HuH-7.5 (cell line): ENCODE measurements at regions not wholly inside any gene's neighbourhood (a gene's known extent, or its start where the extent isn't known, plus 50 kb on each side); places are given as distances from the start of the nearest gene placed in this dataset.

Experiments
- DNase-seq: peaks from one replicate; pipeline ENCODE4 v3.0.0; 2011; ENCODE audit warnings: low spot score

- DNase-seq = no peak
Measured at GRCh38 chr6:4560221-4561077, 215.8 kb upstream of the CDYL start.

- no peak for DNase-seq
Measured at GRCh38 chr6:4559281-4559875, 216.8 kb upstream of the CDYL start.

- no peak for DNase-seq
Measured at GRCh38 chr6:4554645-4555044, 221.6 kb upstream of the CDYL start.

DNA sequence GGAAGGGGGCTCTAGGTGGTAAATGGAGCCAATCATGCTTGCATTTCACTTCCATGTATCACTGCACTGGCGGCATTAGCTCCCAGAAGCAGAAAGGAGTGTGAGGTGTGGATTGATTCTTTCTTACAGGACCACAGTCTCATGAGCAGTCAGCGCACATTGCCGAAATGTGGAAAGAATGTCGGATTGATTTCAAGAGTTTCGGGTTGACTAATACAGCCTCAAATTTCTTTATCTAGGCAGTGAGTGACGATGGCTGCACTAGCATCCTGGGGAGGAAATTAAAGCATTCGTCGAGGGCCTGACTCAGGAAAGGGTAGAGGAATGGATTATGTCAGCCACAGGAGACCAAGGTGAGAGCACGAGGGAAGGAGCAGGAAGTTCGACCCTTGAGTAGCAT, 222.8 kb upstream of the CDYL start:
- no peak for DNase-seq

- no peak for DNase-seq
Measured at GRCh38 chr6:4550227-4550597, 226.0 kb upstream of the CDYL start.

DNA sequence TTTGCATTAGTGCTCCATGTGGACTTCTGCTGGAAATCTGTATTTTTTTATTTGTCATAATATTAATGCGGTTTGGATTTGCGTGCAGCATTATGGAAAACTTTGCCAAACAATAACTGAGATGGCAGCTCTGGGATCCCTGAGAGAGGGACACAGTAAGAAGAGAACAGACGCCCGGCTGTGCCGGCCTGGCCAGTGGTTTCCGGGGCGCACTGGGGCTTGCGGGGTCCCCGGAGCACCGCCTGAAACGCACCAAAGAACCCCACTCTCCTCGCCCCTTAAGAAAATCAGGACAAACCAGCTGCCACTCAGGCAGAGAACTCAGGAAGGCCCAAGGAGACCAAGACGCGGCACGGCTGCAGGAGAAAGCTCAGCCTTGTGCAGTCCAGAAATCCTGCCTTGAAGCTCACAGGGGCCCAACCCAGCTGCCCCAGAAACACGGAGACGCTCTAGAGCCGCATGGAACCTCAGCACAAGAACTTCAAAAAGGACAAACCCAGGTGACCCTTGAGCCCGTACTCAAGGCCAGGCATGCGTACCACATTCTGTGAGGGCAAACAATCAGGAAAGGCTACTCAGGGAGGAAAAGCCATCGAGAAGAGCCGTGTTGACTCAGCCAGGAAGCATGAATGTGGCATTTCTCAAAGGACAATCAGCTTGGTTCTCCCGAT, 226.5 kb upstream of the CDYL start:
- no peak for DNase-seq

GRCh38 chr6:4545893-4546292, 230.3 kb upstream of the CDYL start:
- DNase-seq = no peak

DNA sequence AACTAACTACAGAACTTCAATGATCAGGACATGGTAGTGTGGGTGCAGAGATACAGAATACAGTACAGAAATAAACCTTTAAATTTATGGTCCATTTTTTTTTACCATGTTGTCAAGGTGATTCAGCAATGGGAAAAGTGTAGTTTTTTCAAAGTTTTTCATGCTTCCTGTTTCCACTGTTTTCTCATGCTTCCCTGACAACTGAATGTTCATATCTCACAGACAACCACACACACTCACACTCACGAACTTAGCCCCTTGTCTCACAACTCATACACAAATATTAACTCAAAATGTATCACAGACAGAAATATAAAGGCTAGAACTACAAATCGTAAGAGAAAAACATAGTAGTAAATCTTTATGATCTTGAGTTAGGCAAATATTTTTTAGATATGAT, 232.6 kb upstream of the CDYL start:
- no peak for DNase-seq

- DNase-seq = no peak
Measured at GRCh38 chr6:4533576-4533975, 242.6 kb upstream of the CDYL start.

- no peak for DNase-seq
Measured at GRCh38 chr6:4531406-4531805, 244.8 kb upstream of the CDYL start.

DNA sequence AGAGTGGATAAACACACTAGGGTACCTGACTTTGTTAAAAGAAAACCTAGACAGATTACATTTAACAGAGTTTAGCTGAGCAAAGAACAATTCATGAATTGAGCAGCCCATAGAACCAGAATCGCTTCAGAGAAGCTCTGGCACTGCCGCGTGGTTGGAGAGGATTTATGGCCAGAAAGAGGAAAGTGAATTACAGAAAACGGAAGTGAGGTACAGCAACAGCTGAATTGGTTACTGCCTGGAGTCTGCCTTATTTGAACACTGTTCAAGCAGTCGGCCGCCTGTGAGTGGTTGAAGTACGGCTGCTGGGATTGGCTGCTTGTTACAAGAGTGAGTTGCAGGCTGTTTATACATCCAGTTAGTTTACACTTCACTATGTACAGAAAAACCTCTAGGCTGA, 253.8 kb upstream of the CDYL start:
- no peak for DNase-seq

DNA sequence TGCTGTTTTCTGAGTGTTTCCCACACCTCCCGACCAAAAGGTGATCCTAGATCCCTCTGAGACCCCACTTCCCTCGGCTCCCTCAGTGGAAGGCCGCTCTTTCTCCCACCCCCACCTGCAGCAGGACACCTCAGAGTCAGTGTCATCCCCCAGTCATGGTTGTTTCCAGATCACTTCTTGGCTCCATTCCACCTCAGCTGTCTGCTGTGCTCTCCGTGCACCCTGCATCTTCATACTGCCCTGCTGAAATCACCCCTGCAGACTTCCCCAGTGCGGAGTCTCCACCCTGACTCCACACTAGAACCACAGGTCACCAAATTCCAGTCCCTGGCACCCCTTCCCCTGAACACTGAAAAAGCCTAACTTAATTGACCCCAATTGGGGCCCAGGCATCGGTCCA, 255.1 kb upstream of the CDYL start:
- no peak for DNase-seq

DNA sequence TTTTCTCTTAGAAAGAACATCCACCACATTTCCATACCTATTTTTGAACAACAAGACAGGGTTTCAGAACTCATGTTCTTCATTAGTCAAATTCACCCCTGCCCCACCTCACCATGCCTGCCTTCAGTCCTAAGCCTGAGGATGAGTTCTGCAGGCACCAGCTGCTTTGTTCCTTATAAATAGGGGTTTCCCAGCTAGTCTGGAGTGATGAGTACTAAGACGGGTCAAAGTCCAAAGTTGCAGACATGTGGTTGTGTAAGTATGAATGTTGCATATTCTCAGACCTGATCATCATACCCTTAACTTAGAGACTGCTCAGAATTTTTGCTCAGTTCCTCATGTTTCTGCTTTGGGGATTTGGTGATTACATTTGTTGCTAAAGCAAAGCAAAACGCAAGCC, 257.7 kb upstream of the CDYL start:
- no peak for DNase-seq

DNA sequence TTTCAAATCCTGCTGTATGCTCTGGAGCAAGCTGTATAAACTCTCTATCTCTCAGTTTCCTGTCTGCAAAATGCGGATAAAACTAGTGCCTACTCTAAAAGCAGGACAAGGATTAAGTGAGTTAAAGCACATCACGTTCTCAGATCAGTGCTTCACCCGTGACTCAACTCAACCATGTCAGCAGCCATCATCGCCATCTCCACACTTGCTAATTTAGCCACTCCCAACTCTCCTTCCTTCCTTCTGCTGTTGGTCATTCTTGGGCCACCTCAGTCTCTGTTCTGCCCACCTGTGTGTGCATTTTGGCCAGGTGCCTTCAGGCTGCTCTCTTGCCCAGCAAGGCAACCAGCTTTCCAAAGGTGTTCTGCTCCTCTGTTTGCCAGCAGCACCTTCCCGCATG, 260.0 kb upstream of the CDYL start:
- no peak for DNase-seq

DNA sequence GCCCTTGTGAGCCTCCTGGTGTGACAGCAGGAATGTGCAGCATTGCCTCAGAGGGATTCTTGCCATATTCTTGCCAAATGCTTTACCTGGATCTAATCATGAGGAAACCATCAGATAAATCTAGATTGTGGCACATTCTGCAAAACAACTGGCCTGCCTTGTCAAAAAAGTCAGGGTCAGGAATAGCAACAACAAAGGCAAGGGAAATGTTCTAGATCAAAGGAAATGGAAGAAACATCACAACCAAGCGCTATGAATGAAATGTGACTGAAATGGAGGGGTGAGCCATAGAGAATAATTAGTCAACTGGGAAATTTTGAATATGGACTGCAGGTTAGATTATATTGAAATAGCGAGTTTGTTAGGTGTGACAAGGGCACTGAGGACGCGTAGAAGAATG, 262.6 kb upstream of the CDYL start:
- no peak for DNase-seq

GRCh38 chr6:4512051-4512471, 264.1 kb upstream of the CDYL start:
- no peak for DNase-seq

- no peak for DNase-seq
Measured at GRCh38 chr6:4511641-4512020, 264.6 kb upstream of the CDYL start.

- DNase-seq = no peak
Measured at GRCh38 chr6:4510906-4511640, 265.1 kb upstream of the CDYL start.

DNA sequence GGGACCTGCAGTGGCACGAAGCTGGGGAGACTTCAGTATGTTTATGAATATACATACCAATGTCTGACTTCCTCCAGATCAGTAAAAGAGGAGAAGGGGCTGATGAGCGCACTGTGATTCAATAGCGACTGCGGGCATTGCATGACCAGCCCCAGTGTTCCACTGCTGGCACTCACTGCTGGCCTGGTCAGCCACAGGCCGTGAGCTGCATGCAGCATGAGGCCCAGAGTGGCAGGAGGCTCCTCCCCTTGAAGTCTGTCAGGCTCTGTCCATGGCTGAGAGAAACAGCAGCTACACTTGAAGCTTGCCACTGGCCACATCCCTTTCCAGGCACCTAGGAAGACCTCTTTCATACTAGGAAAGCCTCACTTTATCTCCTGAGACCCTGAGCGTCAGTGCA, 265.9 kb upstream of the CDYL start:
- no peak for DNase-seq

- no peak for DNase-seq
Measured at GRCh38 chr6:4509506-4509905, 266.7 kb upstream of the CDYL start.

GRCh38 chr6:4506792-4507191, 269.4 kb upstream of the CDYL start:
- DNase-seq = no peak

DNA sequence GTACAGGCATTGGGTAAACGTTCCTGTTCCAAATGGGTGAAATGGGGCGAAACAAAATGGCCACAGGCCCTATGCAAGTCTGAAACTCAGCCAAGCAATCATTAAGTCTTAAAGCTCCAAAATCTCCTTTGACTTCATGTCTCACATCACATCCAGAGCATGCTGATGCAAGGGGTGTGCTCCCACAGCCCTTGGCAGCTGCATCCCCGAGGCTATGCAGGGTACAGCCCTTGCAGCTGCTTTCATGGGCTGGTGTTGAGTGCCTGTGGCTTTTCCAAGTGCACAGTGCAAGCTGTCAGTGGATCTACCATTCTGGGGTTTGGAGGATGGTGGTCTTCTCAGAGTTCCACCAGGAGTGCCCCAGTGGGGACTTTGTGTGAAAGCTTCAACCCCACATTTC, 270.0 kb upstream of the CDYL start:
- DNase-seq = no peak

DNA sequence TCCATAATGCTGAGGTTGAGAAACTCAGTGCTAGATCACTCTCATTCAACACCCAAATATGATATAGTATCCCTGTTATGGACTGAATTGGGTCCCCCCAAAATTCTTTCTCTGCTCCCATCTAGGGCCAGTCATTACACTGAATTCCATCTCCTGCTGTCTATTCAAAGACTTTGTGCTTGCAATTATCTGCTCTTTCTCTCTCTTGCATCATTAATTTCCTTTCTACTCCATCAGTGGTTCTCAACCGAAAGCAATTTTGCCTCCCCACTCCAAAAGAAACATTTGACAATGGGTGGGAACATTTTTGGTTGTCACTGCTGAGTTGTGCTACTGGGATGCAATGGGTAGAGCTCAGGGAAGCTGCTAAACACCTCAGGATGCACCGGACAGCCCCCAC, 271.5 kb upstream of the CDYL start:
- DNase-seq = no peak
